ENCODE measurements at regions not wholly inside any gene's neighbourhood (a gene's known extent, or its start where the extent isn't known, plus 50 kb on each side); places are given as distances from the start of the nearest gene placed in this dataset.
"Not testable (repeated sequence)": the region's sequence is repeated elsewhere in the genome, so short reads cannot be mapped to it uniquely, and the experiment has no call there.

- no peak for DNase-seq
Measured at GRCh38 chr4:132384709-132385108, 764.4 kb upstream of the PCDH10 start.

- no peak for DNase-seq
Measured at GRCh38 chr4:132386130-132386529, 763.0 kb upstream of the PCDH10 start.

GRCh38 chr4:132387060-132387459, 762.0 kb upstream of the PCDH10 start:
- DNase-seq, result no peak

GRCh38 chr4:132395561-132395960, 753.5 kb upstream of the PCDH10 start:
- DNase-seq, result no peak

GRCh38 chr4:132396636-132397035, 752.5 kb upstream of the PCDH10 start:
- DNase-seq, result no peak

GRCh38 chr4:132417220-132417619, 731.9 kb upstream of the PCDH10 start:
- DNase-seq, result no peak

- DNase-seq, result no peak
Measured at GRCh38 chr4:132427125-132427524, 722.0 kb upstream of the PCDH10 start.

- DNase-seq, result no peak
Measured at GRCh38 chr4:132437117-132437516, 712.0 kb upstream of the PCDH10 start.

- DNase-seq, result no peak
Measured at GRCh38 chr4:132445386-132445785, 703.7 kb upstream of the PCDH10 start.

GRCh38 chr4:132457987-132458386, 691.1 kb upstream of the PCDH10 start:
- DNase-seq, result not testable (repeated sequence)

- no peak for DNase-seq
Measured at GRCh38 chr4:132479543-132479942, 669.6 kb upstream of the PCDH10 start.

GRCh38 chr4:132488555-132488954, 660.5 kb upstream of the PCDH10 start:
- no peak for DNase-seq

GRCh38 chr4:132493476-132493875, 655.6 kb upstream of the PCDH10 start:
- no peak for DNase-seq

- not testable (repeated sequence) for DNase-seq
Measured at GRCh38 chr4:132495267-132495812, 653.8 kb upstream of the PCDH10 start.

GRCh38 chr4:132498215-132498614, 650.9 kb upstream of the PCDH10 start:
- DNase-seq, result no peak

GRCh38 chr4:132502096-132502552, 647.0 kb upstream of the PCDH10 start:
- no peak for DNase-seq

- DNase-seq, result no peak
Measured at GRCh38 chr4:132504438-132504837, 644.7 kb upstream of the PCDH10 start.

- DNase-seq, result no peak
Measured at GRCh38 chr4:132506568-132506967, 642.5 kb upstream of the PCDH10 start.

GRCh38 chr4:132513491-132513890, 635.6 kb upstream of the PCDH10 start:
- no peak for DNase-seq

- DNase-seq, result no peak
Measured at GRCh38 chr4:132526652-132527051, 622.4 kb upstream of the PCDH10 start.

- DNase-seq, result no peak
Measured at GRCh38 chr4:132527817-132528216, 621.3 kb upstream of the PCDH10 start.

GRCh38 chr4:132530861-132531260, 618.2 kb upstream of the PCDH10 start:
- DNase-seq, result no peak

GRCh38 chr4:132540268-132540667, 608.8 kb upstream of the PCDH10 start:
- DNase-seq, result no peak

GRCh38 chr4:132540797-132541196, 608.3 kb upstream of the PCDH10 start:
- DNase-seq, result no peak

- no peak for DNase-seq
Measured at GRCh38 chr4:132542228-132542627, 606.9 kb upstream of the PCDH10 start.

GRCh38 chr4:132548463-132548862, 600.6 kb upstream of the PCDH10 start:
- DNase-seq, result no peak

Data from activated naive CD4-positive, alpha-beta T cell (primary cell).